ENCODE measurements at regions not wholly inside any gene's neighbourhood (a gene's known extent, or its start where the extent isn't known, plus 50 kb on each side); places are given as distances from the start of the nearest gene placed in this dataset.
"Not testable (repeated sequence)": the region's sequence is repeated elsewhere in the genome, so short reads cannot be mapped to it uniquely, and the experiment has no call there.

DNA sequence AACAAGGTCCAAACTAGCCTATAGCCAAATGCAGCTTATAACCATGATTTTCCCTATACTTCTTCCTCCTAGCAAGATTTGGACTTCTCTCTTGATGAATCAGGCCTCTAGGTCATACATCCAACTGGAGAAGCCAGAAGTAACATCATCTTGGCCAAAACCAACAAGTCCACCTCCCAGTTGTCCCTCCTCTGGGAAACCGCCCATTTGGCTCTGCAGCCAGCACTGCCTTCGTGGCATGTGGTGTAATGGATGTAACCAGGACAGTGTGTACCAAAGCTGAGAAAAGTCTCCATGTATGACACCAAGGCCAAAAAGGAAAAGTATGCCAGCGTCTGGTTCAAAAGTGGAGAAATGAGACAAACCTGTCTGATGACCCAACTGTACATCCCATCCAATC is 59.3 kb upstream of the VASH1 start:
- DNase-seq = no peak

DNA sequence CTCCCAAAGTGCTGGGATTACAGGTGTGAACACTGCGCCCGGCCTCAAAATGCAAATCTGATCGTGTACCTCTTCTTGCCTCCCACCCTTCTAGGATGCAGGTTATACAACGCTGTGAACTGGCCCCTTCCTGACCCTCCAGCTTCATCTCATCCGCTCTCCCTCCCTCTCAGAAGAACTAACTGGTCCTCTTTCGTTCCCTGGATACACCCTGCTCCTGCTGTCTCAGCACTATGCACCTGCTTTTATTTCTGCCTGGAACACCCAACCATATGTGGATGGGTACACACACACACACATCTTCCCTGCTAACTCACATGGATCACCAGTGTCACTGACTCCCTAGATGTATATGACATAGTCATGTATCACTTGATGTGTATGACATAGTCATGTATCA is 56.1 kb upstream of the VASH1 start:
- no peak for DNase-seq

DNA sequence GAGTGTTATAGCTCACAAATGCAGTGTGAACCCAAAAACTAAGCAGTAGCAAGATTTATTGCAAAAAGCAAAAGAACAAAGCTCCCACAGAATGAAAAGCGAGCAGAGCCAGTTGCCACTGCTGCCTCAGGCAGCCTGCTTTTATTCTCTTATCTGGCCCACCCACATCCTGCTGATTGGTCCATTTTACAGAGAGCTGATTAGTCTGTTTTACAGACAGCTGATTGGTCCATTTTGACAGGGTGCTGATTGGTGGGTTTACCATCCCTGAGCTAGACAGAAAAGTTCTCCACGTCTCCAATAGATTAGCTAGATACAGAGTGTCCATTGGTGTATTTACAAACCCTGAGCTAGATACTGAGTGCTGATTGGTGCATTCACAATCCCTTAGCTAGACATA is 55.1 kb upstream of the VASH1 start:
- DNase-seq = not testable (repeated sequence)

DNA sequence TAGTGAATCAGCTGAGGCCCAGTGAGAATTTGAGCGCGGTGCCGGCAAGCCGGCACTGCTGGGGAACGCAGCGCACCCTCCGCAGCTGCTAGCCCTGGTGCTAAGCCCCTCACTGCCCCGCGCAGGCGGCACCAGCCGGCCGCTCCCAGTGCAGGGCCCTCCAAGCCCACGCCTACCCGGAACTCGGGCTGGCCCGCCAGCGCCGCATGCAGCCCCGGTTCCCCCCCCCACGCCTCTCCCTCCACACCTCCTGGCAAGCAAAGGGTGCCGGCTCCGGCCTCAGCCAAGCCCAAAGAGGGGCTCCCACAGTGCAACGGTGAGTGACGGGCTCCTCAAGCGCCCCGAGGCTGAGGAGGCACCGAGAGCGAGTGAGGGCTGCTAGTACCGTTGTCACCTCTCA is 54.5 kb upstream of the VASH1 start:
- DNase-seq = no peak

DNA sequence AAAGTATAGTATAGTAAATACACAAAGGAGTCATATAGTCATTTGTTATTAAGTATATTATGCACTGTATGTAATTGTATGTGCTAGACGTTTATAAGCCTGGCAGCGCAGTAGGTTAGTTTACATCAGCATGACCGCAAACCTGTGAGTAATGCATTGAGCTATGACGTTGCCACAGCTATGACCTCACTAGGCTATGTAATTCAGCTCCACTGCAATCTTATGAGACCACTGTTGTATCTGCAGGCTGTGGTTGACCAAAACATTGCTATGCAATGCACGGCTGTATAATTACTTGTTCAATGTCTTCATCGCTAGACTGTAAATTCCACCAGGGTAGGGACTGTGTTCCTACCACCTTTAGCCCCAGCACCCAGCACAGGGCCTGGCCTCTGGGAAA is 53.2 kb upstream of the VASH1 start:
- DNase-seq = peak; percentile 5

DNA sequence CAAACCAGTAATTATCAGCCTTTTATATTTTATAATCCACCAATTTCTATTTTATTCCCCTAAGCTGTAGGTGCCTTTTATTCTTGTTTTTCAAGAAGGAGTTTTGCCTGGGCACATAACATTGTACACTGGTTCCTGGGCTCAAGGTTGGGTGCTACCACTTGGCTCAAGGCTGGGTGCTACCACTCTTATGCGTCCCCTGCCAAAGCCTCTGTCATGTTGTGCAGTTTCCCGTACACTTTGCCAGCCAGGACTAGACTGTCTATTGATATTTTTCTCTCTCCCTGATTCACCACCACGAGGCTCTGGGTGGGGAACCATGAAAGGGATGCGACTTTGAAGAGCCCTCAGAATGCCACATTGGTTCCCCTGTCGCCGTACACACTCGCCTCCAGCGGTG is 52.5 kb upstream of the VASH1 start:
- no peak for DNase-seq

DNA sequence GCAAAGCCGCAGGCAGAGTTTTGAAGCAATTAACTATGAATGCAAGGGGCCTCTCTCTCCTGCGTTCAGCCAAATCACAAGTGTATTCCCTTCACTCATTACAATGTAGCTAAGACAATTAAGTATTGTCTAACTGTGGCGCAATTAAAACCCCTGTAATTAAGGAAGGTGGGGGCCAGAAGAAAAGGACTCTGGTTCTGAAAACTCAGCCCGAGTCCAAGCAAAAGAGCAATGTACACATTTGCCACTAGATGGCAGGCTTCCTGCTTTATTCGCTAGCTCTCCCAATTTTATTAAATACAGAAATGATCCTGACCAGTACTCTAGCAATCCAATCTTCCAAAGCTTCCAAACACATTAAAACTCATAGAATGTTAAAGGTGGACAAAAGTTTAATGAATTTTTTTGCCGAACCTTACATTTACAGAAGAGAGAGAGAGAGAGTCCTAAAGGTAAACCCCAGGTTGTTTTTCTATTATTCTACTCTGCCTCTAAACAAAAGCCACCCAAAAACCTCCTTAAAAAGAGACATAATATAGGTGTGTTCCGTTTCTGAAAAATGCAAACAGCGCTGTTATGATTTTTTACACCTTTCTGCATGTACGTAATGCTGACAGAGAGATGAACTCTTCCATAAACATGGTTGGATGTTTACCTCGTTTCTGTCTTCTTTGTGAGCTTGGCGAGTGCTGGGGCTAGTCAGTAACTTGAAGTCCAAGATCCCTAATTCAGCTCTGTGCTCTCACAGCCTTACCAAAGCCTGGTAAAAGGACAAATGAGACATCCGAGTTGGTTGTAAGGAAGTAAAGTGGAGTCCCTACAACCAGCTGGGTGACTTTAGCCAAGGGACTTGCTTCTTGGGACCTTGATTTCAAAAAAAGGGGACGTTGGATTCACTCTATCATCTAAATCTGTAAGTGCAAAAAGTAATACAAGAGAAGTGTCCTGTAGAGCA is 50.9 kb upstream of the VASH1 start:
- peak; percentile 37 for DNase-seq
